IMR-90 (cell line): ENCODE measurements at regions not wholly inside any gene's neighbourhood (a gene's known extent, or its start where the extent isn't known, plus 50 kb on each side); places are given as distances from the start of the nearest gene placed in this dataset.

Source experiments
- ATAC-seq: fragments of 200-7000 bp; cut with Tn5 transposase; 2 replicates; pipeline ENCODE4 v1.9.1; 2020; ENCODE audit warnings: low read depth, mild to moderate bottlenecking, moderate library complexity
- BruUV-seq: library from RNA; stranded (reverse); fragments of 400-500 nt; replicated peaks from 2 replicates; lab custom pipeline; 2021; lab: Mats Ljungman, UMichigan
- CTCF ChIA-PET: fragments of 300-600 bp; formaldehyde crosslinking; extraction: SDS; loops from one replicate; lab custom pipeline; 2021; ENCODE audit warnings: antibody characterized with exemption; lab: Yijun Ruan, JAX
- POLR2A ChIA-PET: fragments of 300-600 bp; sonication (Branson Sonifier 250); formaldehyde crosslinking; loops from one replicate; lab custom pipeline; 2022; ENCODE audit warnings: antibody characterized with exemption; ENCODE audit not compliant: unreplicated experiment; lab: Charles Lee
- DNase-seq: peaks from one replicate; pipeline ENCODE4 v3.0.0; 2013
- H2AFZ ChIP-seq: replicated peaks from 2 replicates; pipeline ENCODE3; 2013; ENCODE audit warnings: low read length, mild to moderate bottlenecking; ENCODE audit not compliant: poor library complexity
- H2AK5ac ChIP-seq: 2 replicates; pipeline ENCODE4 v1.6.1; 2013; ENCODE audit warnings: low read depth, low read length, inconsistent platforms
- H2AK9ac ChIP-seq: replicated peaks from 2 replicates; pipeline ENCODE3; 2013; ENCODE audit warnings: mild to moderate bottlenecking, low read depth, low read length, moderate library complexity; ENCODE audit not compliant: poor library complexity
- H2BK120ac ChIP-seq: 2 replicates; pipeline ENCODE4 v1.6.1; 2013; ENCODE audit warnings: low read depth, low read length, inconsistent platforms
- H2BK15ac ChIP-seq: 3 replicates; pipeline ENCODE4 v1.6.1; 2013; ENCODE audit warnings: low read depth, low read length, inconsistent platforms
- H2BK20ac ChIP-seq: 2 replicates; pipeline ENCODE4 v1.6.1; 2013; ENCODE audit warnings: low read depth, mild to moderate bottlenecking, inconsistent platforms, low read length, moderate library complexity
- H2BK5ac ChIP-seq: 2 replicates; pipeline ENCODE4 v1.6.1; 2013; ENCODE audit warnings: mild to moderate bottlenecking, low read depth, low read length, inconsistent platforms; ENCODE audit not compliant: poor library complexity, severe bottlenecking
- H3K14ac ChIP-seq: replicated peaks from 2 replicates; pipeline ENCODE4 v1.6.1; 2013; ENCODE audit warnings: low read depth, low read length, inconsistent platforms
- H3K18ac ChIP-seq: 2 replicates; pipeline ENCODE4 v1.6.1; 2013; ENCODE audit warnings: low read depth, low read length, control low read depth
- H3K23ac ChIP-seq: 2 replicates; pipeline ENCODE4 v1.6.1; 2013; ENCODE audit warnings: low read depth, low read length, inconsistent platforms
- H3K27ac ChIP-seq: 2 replicates; pipeline ENCODE4 v1.5.1; 2013; ENCODE audit warnings: mild to moderate bottlenecking, control low read depth, low read length; ENCODE audit not compliant: insufficient read depth
- H3K27me3 ChIP-seq: 2 replicates; pipeline ENCODE4 v1.6.1; 2013; ENCODE audit warnings: low read length; ENCODE audit not compliant: control insufficient read depth, insufficient read depth
- H3K36me3 ChIP-seq: 2 replicates; pipeline ENCODE4 v1.6.1; 2013; ENCODE audit warnings: low read length, mixed read lengths; ENCODE audit not compliant: control insufficient read depth, insufficient read depth
- H3K4ac ChIP-seq: 2 replicates; pipeline ENCODE4 v1.6.1; 2013; ENCODE audit warnings: low read depth, low read length, inconsistent platforms
- H3K4me1 ChIP-seq: 2 replicates; pipeline ENCODE4 v1.6.1; 2013; ENCODE audit warnings: low read length, mixed read lengths; ENCODE audit not compliant: control insufficient read depth, insufficient read depth
- H3K4me2 ChIP-seq: 2 replicates; pipeline ENCODE4 v1.6.1; 2013; ENCODE audit warnings: low read depth, mild to moderate bottlenecking, control low read depth, low read length, moderate library complexity
- H3K4me3 ChIP-seq: 2 replicates; pipeline ENCODE4 v1.5.1; 2013; ENCODE audit warnings: low read depth, mild to moderate bottlenecking, control low read depth, low read length, moderate library complexity; ENCODE audit not compliant: insufficient read depth
- H3K56ac ChIP-seq: 2 replicates; pipeline ENCODE4 v1.6.1; 2013; ENCODE audit warnings: low read length, inconsistent platforms; ENCODE audit not compliant: insufficient read depth; ENCODE audit errors: extremely low read depth
- H3K79me1 ChIP-seq, 2 experiments: 2 replicates each; pipeline ENCODE4 v1.6.1; 2013; ENCODE audit warnings: low read length in 2 of 2, inconsistent platforms in 1 of 2, low read depth in 1 of 2
- H3K9ac ChIP-seq: 2 replicates; pipeline ENCODE4 v1.6.1; 2013; ENCODE audit warnings: low read depth, low read length, control low read depth
- H3K9me1 ChIP-seq: 2 replicates; pipeline ENCODE4 v1.6.1; 2013; ENCODE audit warnings: low read length, inconsistent platforms; ENCODE audit not compliant: insufficient read depth
- H3K9me3 ChIP-seq: 2 replicates; pipeline ENCODE4 v1.6.1; 2013; ENCODE audit warnings: low read length; ENCODE audit not compliant: control insufficient read depth, insufficient read depth
- H4K20me1 ChIP-seq: 2 replicates; pipeline ENCODE4 v1.6.1; 2013; ENCODE audit warnings: low read length, inconsistent platforms; ENCODE audit not compliant: insufficient read depth
- H4K5ac ChIP-seq: 2 replicates; pipeline ENCODE4 v1.6.1; 2013; ENCODE audit warnings: mild to moderate bottlenecking, low read depth, low read length, control low read depth
- H4K8ac ChIP-seq, 2 experiments: 2 replicates each; pipeline ENCODE4 v1.6.1; 2013; ENCODE audit warnings: low read depth in 2 of 2, low read length in 2 of 2, control low read depth in 1 of 2, inconsistent platforms in 1 of 2
- H4K91ac ChIP-seq: 2 replicates; pipeline ENCODE4 v1.6.1; 2013; ENCODE audit warnings: low read depth, low read length, inconsistent platforms; ENCODE audit not compliant: insufficient read depth
- CHD1 ChIP-seq: IDR thresholded peaks from 2 replicates; pipeline ENCODE4 v1.6.1; 2012; ENCODE audit warnings: low read depth, low read length, improper control_type of control experiment
- ELK1 ChIP-seq: fragments of 150-350 bp; IDR thresholded peaks from 2 replicates; pipeline ENCODE4 v1.6.1; 2016; ENCODE audit warnings: low read depth, mild to moderate bottlenecking, low read length, moderate library complexity, borderline replicate concordance
- FOS ChIP-seq: fragments of 150-350 bp; IDR thresholded peaks from 2 replicates; pipeline ENCODE4 v1.6.1; 2016; ENCODE audit warnings: low read depth, low read length
- MAZ ChIP-seq: IDR thresholded peaks from 2 replicates; pipeline ENCODE4 v1.6.1; 2012; ENCODE audit warnings: low read depth, mild to moderate bottlenecking, low read length, improper control_type of control experiment, moderate library complexity, borderline replicate concordance
- NFE2L2 ChIP-seq: fragments of 150-350 bp; IDR thresholded peaks from 2 replicates; pipeline ENCODE4 v1.6.1; 2016; ENCODE audit warnings: low read depth, mild to moderate bottlenecking, low read length
- POLR2A ChIP-seq: IDR thresholded peaks from 2 replicates; pipeline ENCODE4 v1.6.1; 2012; ENCODE audit warnings: mild to moderate bottlenecking, low read depth, low read length
- RAD21 ChIP-seq: IDR thresholded peaks from 2 replicates; pipeline ENCODE4 v1.6.1; 2012; ENCODE audit warnings: low read length, improper control_type of control experiment
- RFX5 ChIP-seq: IDR thresholded peaks from 2 replicates; pipeline ENCODE4 v1.8.0; 2012; ENCODE audit warnings: low read depth, mild to moderate bottlenecking, low read length, moderate library complexity
- SMC3 ChIP-seq: fragments of 150-350 bp; IDR thresholded peaks from 2 replicates; pipeline ENCODE4 v1.6.1; 2016; ENCODE audit warnings: low read depth, mild to moderate bottlenecking, antibody characterized with exemption, low read length, moderate library complexity
- WGBS, 2 experiments: methylation state at CpG; one replicate each; pipeline versions ENCODE4 v1.1.5 to v1.1.7; 2013; ENCODE audit warnings: missing lambda C conversion rate in 2 of 2; ENCODE audit not compliant: insufficient read length in 1 of 2; ENCODE audit errors: extremely low coverage in 2 of 2; 5-methylcytosine and 5-hydroxymethylcytosine counted together
- dilution Hi-C: fragments of 300-500 bp; cut with HindIII; formaldehyde crosslinking; loops from one replicate; pipeline ENCODE4 v1.14.3; 2018; ENCODE audit warnings: low sequenced_read_pairs; ENCODE audit not compliant: unreplicated experiment
- in situ Hi-C: fragments of 300-500 bp; cut with MboI; formaldehyde crosslinking; loops from 3 replicates; pipeline ENCODE4 v1.14.3; 2019; ENCODE audit warnings: low sequenced_read_pairs, inconsistent platforms, mixed read lengths
- intact Hi-C: fragments of 100-400 bp; cut with micrococcal nuclease; formaldehyde crosslinking; loops from 2 replicates; pipeline ENCODE4 v1.10.0; 2022

- H3K4me1 ChIP-seq = no peaks in the 10 kb centered on the region
- no peak overlapping the region for H3K4me3 ChIP-seq
- no peaks in the 10 kb centered on the region for H3K79me1 ChIP-seq
- in situ Hi-C loops = no loop called here
- no CpG with 5 or more reads among the region's 2 CpGs for WGBS, 2 experiments
- H3K4ac ChIP-seq = no peak overlapping the region
- H3K9me3 ChIP-seq = peaks cover 6% of the 10 kb centered on the region; the same call in 1 of the 2 replicates
- dilution Hi-C loops = no loop called here
- H4K20me1 ChIP-seq = no peaks in the 10 kb centered on the region
- H3K4me2 ChIP-seq = no peak overlapping the region
- no peak for TF ChIP-seq NFE2L2
- TF ChIP-seq SMC3 = no peak
- TF ChIP-seq POLR2A = no peak
- no peak for TF ChIP-seq FOS
- no peak for TF ChIP-seq RFX5
- no peak for TF ChIP-seq MAZ
- no peak for TF ChIP-seq ELK1
- TF ChIP-seq RAD21 = no peak
- TF ChIP-seq CHD1 = no peak
- DNase-seq (no peak), ATAC-seq (no peak)
- H4K91ac ChIP-seq = no peak overlapping the region
- no peak overlapping the region for H3K18ac ChIP-seq
- BruUV-seq = no TSS peak
- no peak overlapping the region for H2AK5ac ChIP-seq
- H2BK20ac ChIP-seq = no peak overlapping the region
- no peaks in the 10 kb centered on the region for H3K27me3 ChIP-seq
- no peak overlapping the region for H2BK5ac ChIP-seq
- no peak overlapping the region for H3K14ac ChIP-seq
- no peak overlapping the region for H2AK9ac ChIP-seq
- intact Hi-C loops = no loop called here
- no peaks in the 10 kb centered on the region for H3K9me1 ChIP-seq
- no peak overlapping the region for H4K8ac ChIP-seq
- H3K23ac ChIP-seq = no peak overlapping the region
- H3K56ac ChIP-seq = no peak overlapping the region
- H3K9ac ChIP-seq = no peak overlapping the region
- H3K27ac ChIP-seq = no peak overlapping the region
- ChIA-PET CTCF (no interaction called here), POLR2A (no interaction called here)
- no peak overlapping the region for H4K5ac ChIP-seq
- H3K36me3 ChIP-seq = no peaks in the 10 kb centered on the region
- H2BK15ac ChIP-seq = no peak overlapping the region
- no peak overlapping the region for H2BK120ac ChIP-seq
- no peak overlapping the region for H2AFZ ChIP-seq
Observed at GRCh38 chr2:13201924-13202323, 485.2 kb downstream of the TRIB2 start.
